Activated naive CD4-positive, alpha-beta T cell treated with anti-CD3 and anti-CD28 coated beads, Interleukin-2, amount 10 ng/mL, durations not matched to agents 7 days and 5 days (primary cell): ENCODE measurements at regions not wholly inside any gene's neighbourhood (a gene's known extent, or its start where the extent isn't known, plus 50 kb on each side); places are given as distances from the start of the nearest gene placed in this dataset.
"Not testable (repeated sequence)": the region's sequence is repeated elsewhere in the genome, so short reads cannot be mapped to it uniquely, and the experiment has no call there.

Experiments used
- CTCF ChIA-PET: fragments of 350-600 bp; sonication (Branson Sonifier 250); formaldehyde crosslinking; loops from one replicate; lab custom pipeline; 2021; ENCODE audit warnings: antibody characterized with exemption; lab: Charles Lee
- DNase-seq: peaks from one replicate; pipeline ENCODE4 v3.0.0-alpha.2; 2020
- H3K27ac Mint-ChIP-seq: one replicate; pipeline ENCODE4 v1.8.0; 2021; ENCODE audit warnings: mild to moderate bottlenecking, moderate library complexity, mixed read lengths
- H3K27me3 Mint-ChIP-seq: one replicate; pipeline ENCODE4 v1.8.0; 2021; ENCODE audit warnings: mild to moderate bottlenecking, mixed read lengths
- H3K36me3 Mint-ChIP-seq: one replicate; pipeline ENCODE4 v1.8.0; 2021; ENCODE audit warnings: mixed read lengths
- H3K4me1 Mint-ChIP-seq: one replicate; pipeline ENCODE4 v1.8.0; 2021; ENCODE audit warnings: mixed read lengths
- H3K4me3 Mint-ChIP-seq: one replicate; pipeline ENCODE4 v1.8.0; 2021; ENCODE audit warnings: mild to moderate bottlenecking, moderate library complexity, mixed read lengths
- H3K9me3 Mint-ChIP-seq: one replicate; pipeline ENCODE4 v1.8.0; 2021; ENCODE audit warnings: mixed read lengths

DNA sequence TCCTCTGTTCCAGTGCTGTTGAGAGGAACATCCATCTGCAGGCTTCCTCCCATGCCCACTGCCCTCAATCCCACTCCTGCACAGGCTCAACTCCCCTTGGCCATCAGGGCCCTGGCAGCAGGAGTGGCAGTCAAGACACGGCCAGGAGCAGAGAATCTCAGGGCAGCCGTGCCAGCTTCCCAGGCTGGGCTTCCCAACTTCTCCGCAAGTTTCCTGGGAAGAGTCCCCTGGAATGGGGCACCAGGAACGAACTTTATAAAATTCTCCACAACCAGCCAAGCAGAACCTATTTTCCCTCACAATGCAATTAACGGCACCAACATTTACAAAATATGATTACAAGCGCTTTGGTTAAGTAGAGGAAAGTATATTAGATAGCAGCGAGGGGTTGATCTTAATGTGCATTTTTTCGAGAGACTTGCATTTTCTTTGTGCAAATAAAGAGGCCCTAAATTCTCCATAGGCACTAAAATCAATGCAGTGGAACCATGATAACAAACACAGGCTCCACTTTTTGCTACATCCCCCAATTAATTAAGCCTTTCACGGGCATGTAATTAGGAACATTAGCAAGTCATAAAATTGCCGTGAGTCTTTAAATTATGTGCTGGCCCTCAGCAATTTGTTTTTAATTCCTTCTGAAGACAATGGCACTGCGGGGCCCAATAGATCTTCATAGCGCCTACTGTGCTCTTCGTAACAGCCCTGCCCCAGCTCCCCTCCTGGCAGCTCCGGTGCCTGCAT lies 99.9 kb upstream of the LHX1 start:
- CTCF ChIA-PET = no interaction called here
- Mint-ChIP-seq H3K4me1 (no peaks in the 10 kb centered on the region), H3K27ac (no peak overlapping the region), H3K9me3 (no peaks in the 10 kb centered on the region), H3K4me3 (no peak overlapping the region), H3K36me3 (no peaks in the 10 kb centered on the region), H3K27me3 (peaks cover 32% of the 10 kb centered on the region)
- no peak for DNase-seq

DNA sequence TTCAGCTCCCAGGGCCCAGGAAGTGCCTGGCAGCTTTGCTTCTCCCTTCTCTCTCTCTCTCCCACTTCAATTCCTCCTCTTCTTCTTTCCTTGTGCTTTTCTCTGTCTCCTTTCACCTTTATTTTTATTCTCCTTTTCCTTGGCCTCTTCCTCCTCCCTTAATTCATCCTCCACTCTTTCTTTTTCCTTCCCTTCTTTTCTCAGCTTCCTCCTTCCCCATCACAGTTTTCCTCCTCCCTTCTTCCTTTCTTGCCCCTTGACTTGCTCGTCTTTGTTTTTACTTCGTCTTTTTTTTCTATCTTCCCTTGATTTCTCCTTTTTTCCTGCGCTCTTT lies 99.4 kb upstream of the LHX1 start:
- CTCF ChIA-PET = no interaction called here

DNA sequence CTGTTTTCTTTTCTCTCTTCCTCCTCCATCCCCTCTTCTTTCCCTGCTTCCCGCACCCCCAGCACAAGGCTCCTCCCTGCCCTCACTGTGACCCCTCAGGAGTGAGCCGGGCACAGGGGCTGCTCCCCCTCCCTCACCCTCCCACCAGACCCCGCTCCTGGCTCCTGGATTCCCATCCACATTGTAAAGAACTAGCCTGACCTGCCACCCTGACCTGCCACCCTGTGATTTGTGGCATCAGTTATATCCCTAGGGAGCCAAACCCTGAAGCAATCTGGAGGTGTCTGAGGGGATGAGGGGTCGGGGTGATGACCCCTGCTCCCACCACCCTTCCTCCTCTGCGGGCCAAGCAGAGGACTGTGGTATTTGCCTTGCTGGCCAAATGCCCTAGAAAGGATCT lies 98.0 kb upstream of the LHX1 start:
- no peak for DNase-seq
- Mint-ChIP-seq H3K9me3 (no peaks in the 10 kb centered on the region), H3K27ac (no peak overlapping the region), H3K4me1 (no peaks in the 10 kb centered on the region), H3K4me3 (no peak overlapping the region), H3K36me3 (no peaks in the 10 kb centered on the region), H3K27me3 (peaks cover 49% of the 10 kb centered on the region)
- CTCF ChIA-PET = no interaction called here

More for the DNA sequence above, 99.4 kb upstream of the LHX1 start:
- Mint-ChIP-seq H3K27ac (no peak overlapping the region), H3K4me3 (no peak overlapping the region), H3K9me3 (no peaks in the 10 kb centered on the region), H3K36me3 (no peaks in the 10 kb centered on the region), H3K27me3 (peaks cover 37% of the 10 kb centered on the region), H3K4me1 (no peaks in the 10 kb centered on the region)
- DNase-seq = no peak

DNA sequence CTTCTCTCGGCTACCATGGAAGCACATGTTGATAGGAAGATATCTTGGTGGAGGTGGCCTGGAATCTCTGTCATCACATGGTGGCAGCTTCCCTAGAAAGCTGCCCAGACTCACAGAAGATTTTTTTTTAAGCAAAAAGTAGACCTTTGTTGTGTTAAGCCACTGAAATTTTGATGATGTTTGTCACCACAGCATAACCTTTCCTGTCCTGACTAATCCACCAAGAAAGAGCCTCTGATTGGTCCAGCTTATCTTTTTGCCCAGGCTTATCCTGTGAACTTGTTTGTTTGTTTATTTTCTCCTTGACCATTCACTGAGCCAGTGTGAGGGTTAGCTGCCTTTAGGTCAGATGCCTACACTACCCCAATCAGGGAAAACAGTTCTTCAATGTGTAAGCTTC lies 96.5 kb upstream of the LHX1 start:
- Mint-ChIP-seq H3K9me3 (no peaks in the 10 kb centered on the region), H3K4me3 (no peak overlapping the region), H3K4me1 (no peaks in the 10 kb centered on the region), H3K27me3 (peaks cover 65% of the 10 kb centered on the region), H3K36me3 (no peaks in the 10 kb centered on the region), H3K27ac (no peak overlapping the region)
- DNase-seq = no peak
- CTCF ChIA-PET = no interaction called here

DNA sequence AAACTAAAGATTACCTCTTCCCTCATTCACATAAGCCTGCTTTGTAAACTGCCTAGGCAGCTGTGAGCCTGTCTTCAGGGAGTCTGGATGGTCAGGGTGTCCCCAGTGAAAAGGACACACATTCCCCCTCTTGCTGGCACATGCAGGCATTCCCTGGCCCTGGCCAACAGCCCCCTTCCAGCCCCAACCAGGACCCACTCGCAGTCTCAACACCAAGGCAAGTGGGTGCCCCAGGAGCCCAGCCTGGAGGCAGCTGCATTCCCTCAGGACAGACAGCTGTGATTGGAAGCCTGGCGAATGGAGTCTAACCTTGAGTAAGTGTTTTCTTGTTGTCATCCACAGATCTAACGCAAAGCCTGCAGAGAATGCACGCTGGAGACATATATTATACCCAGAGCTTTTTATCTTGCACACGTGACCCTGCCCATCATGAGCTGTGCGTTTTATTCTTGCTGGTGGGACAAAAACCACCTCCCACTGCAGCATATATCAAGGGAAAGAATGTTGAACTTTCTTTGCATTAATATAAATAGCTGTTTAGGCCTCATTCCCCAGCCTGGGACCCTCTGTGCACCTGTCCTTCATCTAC lies 95.0 kb upstream of the LHX1 start:
- Mint-ChIP-seq H3K27ac (no peak overlapping the region), H3K4me1 (no peaks in the 10 kb centered on the region)
- CTCF ChIA-PET = no interaction called here

DNA sequence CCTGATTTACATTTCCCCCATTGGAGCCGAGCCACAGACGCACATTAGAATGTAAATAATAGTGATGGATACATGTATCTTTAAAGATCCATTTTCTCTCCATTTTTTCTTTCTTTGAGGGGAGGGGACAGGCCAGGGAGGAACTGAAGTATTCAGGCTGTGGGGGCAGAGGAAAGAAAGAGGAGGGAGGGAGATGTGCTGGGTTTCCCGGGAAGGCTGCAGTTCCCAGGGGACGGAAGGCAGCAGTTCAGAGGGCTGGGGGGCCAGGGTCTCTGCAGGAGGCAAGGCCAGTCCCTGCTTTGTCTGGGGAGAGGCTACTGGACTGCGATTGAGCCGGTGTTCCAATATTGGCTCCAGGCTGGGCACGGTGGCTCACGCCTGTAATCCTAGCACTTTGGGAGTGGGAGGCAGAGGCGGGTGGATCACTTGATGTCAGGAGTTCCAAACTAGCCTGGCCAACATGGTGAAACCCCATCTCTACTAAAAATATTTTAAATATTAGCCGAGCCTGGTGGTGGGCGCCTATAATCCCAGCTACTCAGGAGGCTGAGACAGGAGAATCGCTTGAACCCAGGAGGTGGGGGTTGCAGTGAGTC lies 94.2 kb upstream of the LHX1 start:
- Mint-ChIP-seq H3K27ac (no peak overlapping the region), H3K4me1 (no peaks in the 10 kb centered on the region), H3K27me3 (peaks cover 73% of the 10 kb centered on the region), H3K4me3 (no peak overlapping the region), H3K36me3 (no peaks in the 10 kb centered on the region), H3K9me3 (no peaks in the 10 kb centered on the region)
- CTCF ChIA-PET = no interaction called here
- no peak for DNase-seq

More for the DNA sequence above, 95.0 kb upstream of the LHX1 start:
- Mint-ChIP-seq H3K36me3 (no peaks in the 10 kb centered on the region), H3K9me3 (no peaks in the 10 kb centered on the region), H3K27me3 (peaks cover 74% of the 10 kb centered on the region), H3K4me3 (no peak overlapping the region)
- no peak for DNase-seq

DNA sequence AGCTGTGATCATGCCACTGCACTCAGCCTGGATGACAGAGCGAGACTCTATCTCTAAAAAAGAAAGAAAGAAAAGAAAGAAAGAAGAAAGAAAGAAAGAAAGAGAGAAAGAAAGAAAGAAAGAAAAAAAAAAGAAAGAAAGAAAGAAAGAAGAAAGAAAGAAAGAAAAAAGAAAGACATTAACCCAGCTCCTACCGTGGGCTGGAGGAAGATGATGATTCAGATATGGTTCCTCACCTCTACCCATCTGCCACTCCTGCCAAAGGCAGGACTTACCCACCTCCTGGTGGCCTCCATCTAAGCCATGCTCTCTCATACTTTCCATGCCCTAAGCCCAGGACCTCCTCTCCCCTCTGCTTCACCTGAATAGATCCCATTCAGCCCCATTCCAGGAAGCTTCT lies 93.3 kb upstream of the LHX1 start:
- peaks cover 72% of the 10 kb centered on the region for H3K27me3 Mint-ChIP-seq
- H3K4me3 Mint-ChIP-seq = no peak overlapping the region
- CTCF ChIA-PET = interaction anchor here (0.6 kb wide), 1 partner anchor 69 kb away, joined by 3 read pairs; no protein-coding TSS in a partner anchor
- H3K4me1 Mint-ChIP-seq = no peaks in the 10 kb centered on the region
- H3K36me3 Mint-ChIP-seq = no peaks in the 10 kb centered on the region
- H3K9me3 Mint-ChIP-seq = no peaks in the 10 kb centered on the region
- no peak overlapping the region for H3K27ac Mint-ChIP-seq
- no peak for DNase-seq

DNA sequence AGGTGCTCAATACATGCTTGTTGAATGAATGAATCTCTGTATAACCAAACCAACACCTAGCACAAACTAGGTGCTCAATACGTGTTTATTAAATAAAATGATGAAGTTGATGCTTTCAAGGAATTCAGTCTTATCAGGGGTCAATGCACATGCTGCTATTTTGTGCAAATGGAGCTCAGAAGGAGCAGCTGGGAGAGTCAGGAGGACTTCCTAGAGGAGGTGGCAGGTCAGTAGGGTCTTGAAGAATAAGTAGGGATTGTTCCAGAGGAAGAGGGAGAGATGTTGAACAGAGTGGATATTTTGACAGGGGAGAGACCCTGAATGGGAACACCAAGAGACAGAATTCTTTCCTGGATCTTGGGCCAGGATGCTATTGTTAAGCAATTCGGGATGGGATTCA lies 92.7 kb upstream of the LHX1 start:
- no peak for DNase-seq
- no peaks in the 10 kb centered on the region for H3K9me3 Mint-ChIP-seq
- no peak overlapping the region for H3K4me3 Mint-ChIP-seq
- no peak overlapping the region for H3K27ac Mint-ChIP-seq
- peaks cover 2% of the 10 kb centered on the region for H3K4me1 Mint-ChIP-seq
- no peaks in the 10 kb centered on the region for H3K36me3 Mint-ChIP-seq
- CTCF ChIA-PET = interaction anchor here (0.6 kb wide), 1 partner anchor 69 kb away, joined by 3 read pairs; no protein-coding TSS in a partner anchor
- H3K27me3 Mint-ChIP-seq = peaks cover 66% of the 10 kb centered on the region

DNA sequence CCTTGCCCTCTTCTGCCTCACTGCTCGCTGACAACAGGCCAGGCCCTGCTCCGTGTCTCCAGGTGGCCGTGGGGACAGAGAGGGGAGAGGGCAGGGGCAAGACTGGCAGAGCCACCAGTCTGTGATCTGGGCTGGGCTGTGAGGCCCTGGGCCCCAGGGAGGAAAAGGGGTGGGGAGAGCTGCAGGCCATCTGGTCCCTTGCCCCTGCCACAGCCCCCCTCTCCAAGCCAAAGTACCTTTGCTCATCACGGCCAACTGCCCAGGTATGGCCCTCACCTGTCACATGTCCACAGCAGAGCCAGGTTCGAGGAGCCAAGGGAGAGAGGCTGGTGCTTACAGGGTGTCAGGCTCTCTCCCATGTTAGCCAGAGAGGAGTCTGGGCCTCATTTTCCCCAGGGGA lies 91.4 kb upstream of the LHX1 start:
- CTCF ChIA-PET = no interaction called here
- Mint-ChIP-seq H3K4me3 (no peak overlapping the region), H3K9me3 (no peaks in the 10 kb centered on the region), H3K36me3 (no peaks in the 10 kb centered on the region), H3K27me3 (peaks cover 56% of the 10 kb centered on the region), H3K27ac (no peak overlapping the region), H3K4me1 (peaks cover 11% of the 10 kb centered on the region)
- no peak for DNase-seq

DNA sequence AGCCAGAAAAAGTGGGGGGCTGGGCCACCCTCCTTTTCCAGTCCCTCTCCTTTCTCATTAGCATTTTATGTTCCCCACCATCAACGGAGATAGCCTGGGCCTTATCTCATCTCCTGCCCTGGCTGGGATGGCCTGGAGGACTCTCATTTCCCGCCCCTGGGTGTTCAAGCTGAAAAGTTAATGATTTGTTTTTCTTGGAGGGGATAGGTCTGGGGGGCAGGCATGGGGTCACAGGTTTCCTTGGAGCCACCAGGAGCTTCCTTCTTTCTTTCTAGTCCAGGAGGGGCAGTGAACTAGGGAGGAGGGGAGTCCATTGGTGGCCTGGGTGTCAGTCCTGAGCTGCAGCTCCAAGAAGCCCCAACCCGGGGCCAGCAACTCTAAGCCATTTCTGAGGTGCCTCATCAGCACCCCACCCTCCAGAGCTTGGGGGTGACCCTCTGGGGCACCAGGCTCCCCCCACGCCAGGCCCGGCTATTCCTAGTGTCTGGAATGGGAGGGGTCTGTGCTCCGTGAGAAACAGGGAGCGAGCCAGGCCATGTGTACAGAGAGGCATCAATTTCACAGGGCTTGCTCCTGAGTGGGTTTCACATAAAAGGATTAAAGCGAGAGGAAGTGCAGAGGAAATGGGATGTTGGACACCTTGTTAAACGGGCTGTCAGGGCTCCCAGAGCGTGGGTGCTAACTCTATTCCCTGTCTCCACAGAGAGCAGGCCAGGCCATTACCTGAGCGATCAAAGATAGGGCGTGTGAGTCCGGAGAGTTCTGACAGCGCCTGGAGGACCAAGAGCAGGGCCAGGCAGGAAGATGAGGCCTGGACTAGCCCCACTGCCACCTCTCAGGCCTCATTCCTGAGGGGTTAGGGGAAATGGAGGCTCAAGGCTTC lies 90.6 kb upstream of the LHX1 start:
- peaks cover 56% of the 10 kb centered on the region for H3K27me3 Mint-ChIP-seq
- CTCF ChIA-PET = no interaction called here
- no peaks in the 10 kb centered on the region for H3K9me3 Mint-ChIP-seq
- H3K27ac Mint-ChIP-seq = no peak overlapping the region
- H3K36me3 Mint-ChIP-seq = no peaks in the 10 kb centered on the region
- H3K4me1 Mint-ChIP-seq = peaks cover 14% of the 10 kb centered on the region
- no peak for DNase-seq
- no peak overlapping the region for H3K4me3 Mint-ChIP-seq

DNA sequence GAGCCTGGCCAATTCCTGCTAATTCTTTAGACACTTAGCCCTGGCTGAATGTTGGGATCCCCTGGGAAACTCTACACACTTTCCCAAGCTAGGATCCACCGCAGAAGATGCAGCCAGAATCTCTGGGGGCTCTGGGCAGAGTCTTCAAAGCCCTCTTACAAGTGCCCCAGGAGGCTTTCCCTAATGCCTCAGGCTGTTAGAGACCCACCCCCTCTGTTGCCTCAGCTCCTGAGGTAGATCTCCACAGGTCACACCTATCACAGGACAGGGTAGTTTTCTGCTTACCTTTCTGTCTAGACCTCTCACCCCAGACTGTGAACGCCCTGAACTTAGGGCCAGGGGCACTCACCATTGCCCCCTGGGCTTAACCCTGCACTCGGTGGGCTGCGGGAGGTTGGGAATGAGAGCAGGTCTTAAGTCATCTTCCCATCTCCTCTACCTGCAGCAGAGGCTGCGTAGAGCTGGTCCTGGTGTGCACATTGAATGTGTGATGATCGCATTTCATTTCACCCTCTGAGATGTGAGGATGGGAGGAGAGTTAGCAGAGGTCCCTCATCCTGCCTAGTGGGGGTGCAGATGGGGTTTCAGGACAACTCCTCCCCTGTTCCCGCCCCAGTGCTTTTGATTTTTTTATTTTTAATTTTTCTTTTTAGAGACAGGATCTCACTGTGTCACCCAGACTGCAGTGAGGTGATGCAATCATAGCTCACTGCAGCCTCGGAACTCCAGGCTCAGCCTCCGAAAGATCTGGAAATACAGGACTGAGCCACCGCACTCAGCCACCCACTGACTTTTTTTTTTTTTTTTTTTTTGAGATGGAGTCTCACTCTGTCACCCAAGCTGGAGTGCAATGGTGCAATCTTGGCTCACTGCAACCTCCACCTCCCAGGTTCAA lies 89.0 kb upstream of the LHX1 start:
- Mint-ChIP-seq H3K4me1 (peaks cover 14% of the 10 kb centered on the region), H3K27me3 (peaks cover 50% of the 10 kb centered on the region), H3K36me3 (no peaks in the 10 kb centered on the region), H3K27ac (no peak overlapping the region), H3K4me3 (no peak overlapping the region), H3K9me3 (no peaks in the 10 kb centered on the region)
- CTCF ChIA-PET = no interaction called here
- no peak for DNase-seq

DNA sequence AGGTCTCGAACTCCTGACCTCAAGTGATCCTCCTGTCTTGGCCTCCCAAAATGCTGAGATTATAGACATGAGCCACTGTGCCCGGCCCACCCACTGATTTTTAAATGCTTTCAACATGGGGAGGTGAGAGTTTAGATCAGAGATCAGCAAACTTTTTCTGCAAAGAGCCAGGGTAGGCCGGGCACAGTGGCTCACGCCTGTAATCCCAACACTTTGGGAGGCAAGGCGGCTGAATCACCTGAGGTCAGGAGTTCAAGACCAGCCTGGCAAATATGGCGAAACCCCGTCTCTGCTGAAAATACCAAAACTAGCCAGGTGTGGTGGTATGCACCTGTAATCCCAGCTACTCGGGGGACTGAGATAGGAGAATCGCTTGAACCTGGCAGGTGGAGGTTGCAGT lies 88.3 kb upstream of the LHX1 start:
- Mint-ChIP-seq H3K4me1 (peaks cover 14% of the 10 kb centered on the region), H3K27me3 (peaks cover 44% of the 10 kb centered on the region)
- DNase-seq, CTCF ChIA-PET, H3K27ac Mint-ChIP-seq, H3K9me3 Mint-ChIP-seq, H3K36me3 Mint-ChIP-seq, H3K4me3 Mint-ChIP-seq: not testable (repeated sequence)

DNA sequence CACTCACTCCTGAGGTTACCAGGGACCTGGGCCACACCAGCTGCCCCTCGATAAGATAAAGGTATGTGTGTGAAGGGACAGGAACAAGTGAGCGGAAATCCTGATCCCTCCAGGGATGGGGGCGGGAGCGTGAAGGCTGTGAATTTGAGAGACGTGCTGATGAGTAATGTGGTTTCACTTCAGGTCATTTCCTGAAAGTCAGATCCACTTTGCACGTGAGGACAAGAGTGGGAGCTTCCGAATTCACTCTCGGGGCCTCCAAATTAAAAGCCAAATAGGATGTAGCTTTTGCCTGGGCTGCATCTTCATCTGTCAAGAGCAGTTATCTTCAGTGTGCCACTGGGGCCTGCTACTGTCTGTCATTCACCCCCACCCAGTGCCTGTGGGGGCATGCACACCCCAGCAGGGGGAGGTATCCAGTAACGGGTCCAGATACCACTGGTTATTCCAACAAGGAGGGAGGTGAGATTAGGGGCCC lies 87.4 kb upstream of the LHX1 start:
- no peaks in the 10 kb centered on the region for H3K36me3 Mint-ChIP-seq
- H3K9me3 Mint-ChIP-seq = no peaks in the 10 kb centered on the region
- H3K27me3 Mint-ChIP-seq = peaks cover 35% of the 10 kb centered on the region
- H3K4me3 Mint-ChIP-seq = no peak overlapping the region
- H3K27ac Mint-ChIP-seq = no peak overlapping the region
- H3K4me1 Mint-ChIP-seq = peaks cover 14% of the 10 kb centered on the region
- CTCF ChIA-PET = no interaction called here
- DNase-seq = peak; percentile 38
